ENCODE measurements at regions not wholly inside any gene's neighbourhood (a gene's known extent, or its start where the extent isn't known, plus 50 kb on each side); places are given as distances from the start of the nearest gene placed in this dataset.

DNA sequence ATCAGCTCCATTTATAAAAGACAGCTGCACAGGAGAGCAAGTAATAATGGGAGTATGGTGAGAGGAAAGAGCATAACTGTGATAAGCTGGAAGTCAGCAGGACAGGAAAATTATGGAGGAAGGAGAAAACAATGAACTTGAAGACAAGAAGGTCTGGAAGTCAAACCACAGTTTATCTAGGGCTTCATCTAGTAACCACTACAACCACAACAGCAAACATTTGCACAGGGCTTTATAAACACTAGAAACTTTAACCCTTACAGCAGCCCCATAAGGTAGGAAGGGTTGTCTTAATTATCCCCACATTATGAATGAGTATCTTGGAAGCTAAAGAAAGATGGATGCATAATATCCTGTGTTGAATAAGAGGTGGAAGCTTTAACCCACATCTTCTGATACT, 820.8 kb downstream of the IGSF11 start:
- Histone ChIP-seq H3K4me3 (no peak overlapping the region), H3K9me3 (ENCODE audit: control insufficient read depth in 4 of 4, insufficient read depth in 3 of 4, low read length in 3 of 4) (peaks cover 0 to 4% (median under 1%) of the 10 kb centered on the region in 4 donors), H3K4me1 (ENCODE audit: control insufficient read depth in 5 of 5, insufficient read depth in 5 of 5, low read length in 5 of 5) (no peaks in the 10 kb centered on the region), H3K27me3 (ENCODE audit: control insufficient read depth in 3 of 3, insufficient read depth in 3 of 3, low read length in 2 of 3) (no peaks in the 10 kb centered on the region), H3K9ac (ENCODE audit: insufficient read depth in 1 of 2, low read length in 2 of 2) (no peak overlapping the region), H3K27ac (ENCODE audit: low read depth in 1 of 2, low read length in 1 of 2) (no peak overlapping the region), H3K36me3 (ENCODE audit: control insufficient read depth in 4 of 4, insufficient read depth in 4 of 4, low read length in 4 of 4) (no peaks in the 10 kb centered on the region)
- ATAC-seq (ENCODE audit: insufficient read depth, low FRiP score) (no peak), DNase-seq (no peak)
- no peak for TF ChIP-seq CTCF (IDR thresholded peaks at IDR 0.05; ENCODE audit: control extremely low read depth, extremely low read depth)

- no peak for DNase-seq
- H3K4me1 ChIP-seq (ENCODE audit: control insufficient read depth in 5 of 5, insufficient read depth in 5 of 5, low read length in 5 of 5): no peaks in the 10 kb centered on the region
- no peak overlapping the region for H3K9ac ChIP-seq (ENCODE audit: insufficient read depth in 1 of 2, low read length in 2 of 2)
- no peaks in the 10 kb centered on the region for H3K36me3 ChIP-seq (ENCODE audit: control insufficient read depth in 4 of 4, insufficient read depth in 4 of 4, low read length in 4 of 4)
- H3K27ac ChIP-seq (ENCODE audit: low read depth in 1 of 2, low read length in 1 of 2): no peak overlapping the region
- ATAC-seq (ENCODE audit: insufficient read depth, low FRiP score): no peak
- no peak for TF ChIP-seq CTCF (IDR thresholded peaks at IDR 0.05; ENCODE audit: control extremely low read depth, extremely low read depth)
- H3K27me3 ChIP-seq (ENCODE audit: control insufficient read depth in 3 of 3, insufficient read depth in 3 of 3, low read length in 2 of 3): no peaks in the 10 kb centered on the region
- no peaks in the 10 kb centered on the region for H3K9me3 ChIP-seq (ENCODE audit: control insufficient read depth in 4 of 4, insufficient read depth in 3 of 4, low read length in 3 of 4)
- no peak overlapping the region for H3K4me3 ChIP-seq
- 64 to 77% methylated on average over 3 of the region's 3 CpGs for WGBS, 2 donors
Observed at GRCh38 chr3:118226206-118226605, 808.4 kb downstream of the IGSF11 start.

DNA sequence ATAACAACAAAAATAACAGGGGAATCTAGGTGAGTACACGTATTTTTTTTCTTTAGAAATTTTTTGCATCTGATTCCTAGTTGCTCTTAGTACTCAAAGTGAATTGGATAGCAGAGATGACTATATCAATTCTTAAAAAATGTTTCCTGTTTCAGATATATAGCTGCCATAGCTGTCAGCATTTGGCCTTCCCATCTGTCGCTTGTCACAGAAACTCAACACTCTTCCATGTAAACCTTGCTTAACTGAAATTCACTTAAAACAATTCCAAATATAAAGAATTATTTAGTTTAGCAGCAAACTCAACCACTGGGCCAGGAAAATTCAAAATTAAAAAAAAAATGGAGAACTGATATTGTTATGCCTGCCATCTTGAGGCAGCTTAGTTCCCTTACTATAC, 807.5 kb downstream of the IGSF11 start:
- no peak overlapping the region for H3K4me3 ChIP-seq
- no peaks in the 10 kb centered on the region for H3K4me1 ChIP-seq (ENCODE audit: control insufficient read depth in 5 of 5, insufficient read depth in 5 of 5, low read length in 5 of 5)
- DNase-seq (no peak), ATAC-seq (ENCODE audit: insufficient read depth, low FRiP score) (no peak)
- H3K9ac ChIP-seq (ENCODE audit: insufficient read depth in 1 of 2, low read length in 2 of 2): no peak overlapping the region
- TF ChIP-seq CTCF (IDR thresholded peaks at IDR 0.05; ENCODE audit: control extremely low read depth, extremely low read depth): no peak
- no peaks in the 10 kb centered on the region for H3K36me3 ChIP-seq (ENCODE audit: control insufficient read depth in 4 of 4, insufficient read depth in 4 of 4, low read length in 4 of 4)
- H3K27me3 ChIP-seq (ENCODE audit: control insufficient read depth in 3 of 3, insufficient read depth in 3 of 3, low read length in 2 of 3): no peaks in the 10 kb centered on the region
- 81 to 87% methylated on average over 2 of the region's 2 CpGs for WGBS, 2 donors
- H3K27ac ChIP-seq (ENCODE audit: low read depth in 1 of 2, low read length in 1 of 2): no peak overlapping the region
- no peaks in the 10 kb centered on the region for H3K9me3 ChIP-seq (ENCODE audit: control insufficient read depth in 4 of 4, insufficient read depth in 3 of 4, low read length in 3 of 4)

GRCh38 chr3:118228151-118228550, 806.5 kb downstream of the IGSF11 start:
- ATAC-seq (ENCODE audit: insufficient read depth, low FRiP score) (no peak), DNase-seq (no peak)
- Histone ChIP-seq H3K27ac (ENCODE audit: low read depth in 1 of 2, low read length in 1 of 2) (no peak overlapping the region), H3K9me3 (ENCODE audit: control insufficient read depth in 4 of 4, insufficient read depth in 3 of 4, low read length in 3 of 4) (no peaks in the 10 kb centered on the region), H3K27me3 (ENCODE audit: control insufficient read depth in 3 of 3, insufficient read depth in 3 of 3, low read length in 2 of 3) (no peaks in the 10 kb centered on the region), H3K4me1 (ENCODE audit: control insufficient read depth in 5 of 5, insufficient read depth in 5 of 5, low read length in 5 of 5) (no peaks in the 10 kb centered on the region), H3K4me3 (no peak overlapping the region), H3K9ac (ENCODE audit: insufficient read depth in 1 of 2, low read length in 2 of 2) (no peak overlapping the region), H3K36me3 (ENCODE audit: control insufficient read depth in 4 of 4, insufficient read depth in 4 of 4, low read length in 4 of 4) (no peaks in the 10 kb centered on the region)
- WGBS, 2 donors: 31 to 40% methylated on average over 1 of the region's 1 CpG
- no peak for TF ChIP-seq CTCF (IDR thresholded peaks at IDR 0.05; ENCODE audit: control extremely low read depth, extremely low read depth)
